PC-3 (cell line): ENCODE measurements at regions not wholly inside any gene's neighbourhood (a gene's known extent, or its start where the extent isn't known, plus 50 kb on each side); places are given as distances from the start of the nearest gene placed in this dataset.

Source experiments
- EZH2phosphoT487 ChIP-seq: fragments of 300-600 bp; sonication (generic); IDR thresholded peaks from 2 replicates; pipeline ENCODE4 v1.6.1; 2018; ENCODE audit warnings: mild to moderate bottlenecking, antibody characterized with exemption, low read length, borderline replicate concordance
- TF ChIP-seq, protein P1 (sequence below): fragments of 300-600 bp; sonication (generic); conservative IDR thresholded peaks from 2 replicates; pipeline ENCODE4 v1.5.1; 2017; ENCODE audit warnings: antibody characterized with exemption, low read depth, mild to moderate bottlenecking, low read length

DNA sequence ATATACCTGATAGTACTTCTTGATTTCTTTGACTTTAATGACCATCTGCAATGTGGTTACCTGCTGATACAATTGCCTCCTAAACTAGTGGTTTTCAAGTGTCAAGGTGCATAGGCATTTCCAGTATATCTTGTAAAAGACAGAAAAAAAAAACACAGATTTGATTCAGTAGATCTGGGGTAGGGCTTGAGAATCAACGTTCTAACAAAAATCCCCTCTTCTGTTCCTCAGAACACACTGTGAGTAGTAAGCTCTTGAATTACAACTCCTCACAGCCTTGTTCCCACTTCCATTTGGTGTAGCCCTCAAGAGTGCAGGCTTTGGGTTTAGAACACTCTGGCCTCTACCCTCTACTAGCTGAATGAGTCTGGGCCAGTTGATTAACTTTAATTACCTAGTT lies 78.0 kb upstream of the CTSC start:
- TF ChIP-seq, protein P1, sequence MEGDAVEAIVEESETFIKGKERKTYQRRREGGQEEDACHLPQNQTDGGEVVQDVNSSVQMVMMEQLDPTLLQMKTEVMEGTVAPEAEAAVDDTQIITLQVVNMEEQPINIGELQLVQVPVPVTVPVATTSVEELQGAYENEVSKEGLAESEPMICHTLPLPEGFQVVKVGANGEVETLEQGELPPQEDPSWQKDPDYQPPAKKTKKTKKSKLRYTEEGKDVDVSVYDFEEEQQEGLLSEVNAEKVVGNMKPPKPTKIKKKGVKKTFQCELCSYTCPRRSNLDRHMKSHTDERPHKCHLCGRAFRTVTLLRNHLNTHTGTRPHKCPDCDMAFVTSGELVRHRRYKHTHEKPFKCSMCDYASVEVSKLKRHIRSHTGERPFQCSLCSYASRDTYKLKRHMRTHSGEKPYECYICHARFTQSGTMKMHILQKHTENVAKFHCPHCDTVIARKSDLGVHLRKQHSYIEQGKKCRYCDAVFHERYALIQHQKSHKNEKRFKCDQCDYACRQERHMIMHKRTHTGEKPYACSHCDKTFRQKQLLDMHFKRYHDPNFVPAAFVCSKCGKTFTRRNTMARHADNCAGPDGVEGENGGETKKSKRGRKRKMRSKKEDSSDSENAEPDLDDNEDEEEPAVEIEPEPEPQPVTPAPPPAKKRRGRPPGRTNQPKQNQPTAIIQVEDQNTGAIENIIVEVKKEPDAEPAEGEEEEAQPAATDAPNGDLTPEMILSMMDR: no peak
- no peak for TF ChIP-seq EZH2phosphoT487
